ENCODE measurements at regions not wholly inside any gene's neighbourhood (a gene's known extent, or its start where the extent isn't known, plus 50 kb on each side); places are given as distances from the start of the nearest gene placed in this dataset.

GRCh38 chr6:134627707-134628106, 309.8 kb upstream of the SGK1 start:
- H3K4me1 ChIP-seq (replicated peaks in 1 of 2) = peaks cover 0 to 17% of the 10 kb centered on the region in 2 donors
- no peak overlapping the region for H3K4me3 ChIP-seq
- 92 to 95% (median 92%) methylated on average over 4 of the region's 4 CpGs for WGBS, 4 donors
- H3K9me3 ChIP-seq (replicated peaks in 1 of 3) = no peaks in the 10 kb centered on the region
- no peak for DNase-seq
- no peaks in the 10 kb centered on the region for H3K36me3 ChIP-seq (replicated peaks in 1 of 2)
- H3K27me3 ChIP-seq = no peaks in the 10 kb centered on the region
- intact Hi-C loops (cut with DNase I) = no loop called here
- H3K27ac ChIP-seq = no peak overlapping the region
- TF ChIP-seq POLR2A (IDR thresholded peaks at IDR 0.05) = no peak
- no peak for TF ChIP-seq CTCF (IDR thresholded peaks at IDR 0.05)

GRCh38 chr6:134626589-134626988, 308.7 kb upstream of the SGK1 start:
- Histone ChIP-seq H3K27me3 (no peaks in the 10 kb centered on the region), H3K4me3 (no peak overlapping the region), H3K4me1 (replicated peaks in 1 of 2) (peaks cover 0 to 14% of the 10 kb centered on the region in 2 donors), H3K27ac (no peak overlapping the region), H3K36me3 (replicated peaks in 1 of 2) (no peaks in the 10 kb centered on the region), H3K9me3 (replicated peaks in 1 of 3) (no peaks in the 10 kb centered on the region)
- no peak for DNase-seq
- intact Hi-C loops (cut with DNase I) = no loop called here
- WGBS, 4 donors = 68 to 86% (median 80%) methylated on average over 2 of the region's 2 CpGs
- TF ChIP-seq POLR2A (IDR thresholded peaks at IDR 0.05) (no peak), CTCF (IDR thresholded peaks at IDR 0.05) (no peak)

- Histone ChIP-seq H3K36me3 (replicated peaks in 1 of 2) (no peaks in the 10 kb centered on the region), H3K27me3 (no peaks in the 10 kb centered on the region), H3K9me3 (replicated peaks in 1 of 3) (no peaks in the 10 kb centered on the region), H3K4me3 (no peak overlapping the region), H3K4me1 (replicated peaks in 1 of 2) (peaks cover 0 to 9% of the 10 kb centered on the region in 2 donors), H3K27ac (no peak overlapping the region)
- DNase-seq = no peak
- WGBS, 4 donors = 41 to 62% (median 51%) methylated on average over 2 of the region's 2 CpGs
- TF ChIP-seq POLR2A (IDR thresholded peaks at IDR 0.05) (no peak), CTCF (IDR thresholded peaks at IDR 0.05) (no peak)
- intact Hi-C loops (cut with DNase I) = no loop called here
Measured at GRCh38 chr6:134626086-134626485, 308.2 kb upstream of the SGK1 start.

GRCh38 chr6:134624781-134625180, 306.9 kb upstream of the SGK1 start:
- H3K4me1 ChIP-seq (replicated peaks in 1 of 2) = no peaks in the 10 kb centered on the region
- TF ChIP-seq CTCF (IDR thresholded peaks at IDR 0.05) (no peak), POLR2A (IDR thresholded peaks at IDR 0.05) (no peak)
- H3K36me3 ChIP-seq (replicated peaks in 1 of 2) = no peaks in the 10 kb centered on the region
- no peaks in the 10 kb centered on the region for H3K27me3 ChIP-seq
- no peak overlapping the region for H3K27ac ChIP-seq
- intact Hi-C loops (cut with DNase I) = no loop called here
- WGBS, 4 donors = 92 to 96% (median 94%) methylated on average over 6 of the region's 6 CpGs
- H3K9me3 ChIP-seq (replicated peaks in 1 of 3) = no peaks in the 10 kb centered on the region
- DNase-seq = no peak
- no peak overlapping the region for H3K4me3 ChIP-seq

Measured in adrenal gland (tissue), 9 donors.